Thyroid gland (tissue), 4 donors: ENCODE measurements at regions not wholly inside any gene's neighbourhood (a gene's known extent, or its start where the extent isn't known, plus 50 kb on each side); places are given as distances from the start of the nearest gene placed in this dataset.

Experiments
- DNase-seq, 2 donors: peaks; one replicate each; pipeline ENCODE4 v3.0.0-alpha.2; 2019
- H3K27ac ChIP-seq, 3 donors: fragments of 200-600 bp; sonication (generic); 1 replicate in 2 of 3; 2 replicates in 1 of 3; pipeline ENCODE4 v1.5.1; 2016 to 2019; ENCODE audit warnings: mild to moderate bottlenecking in 1 of 3, moderate library complexity in 1 of 3
- H3K27me3 ChIP-seq: fragments of 200-600 bp; sonication (generic); one replicate; pipeline ENCODE4 v1.5.1; 2019
- H3K36me3 ChIP-seq, 2 donors: fragments of 200-600 bp; sonication (generic); one replicate each; pipeline ENCODE4 v1.5.1; 2016 to 2019
- H3K4me1 ChIP-seq, 2 donors: fragments of 200-600 bp; sonication (generic); one replicate each; pipeline ENCODE4 v1.5.1; 2017 to 2019
- H3K4me3 ChIP-seq, 3 donors: fragments of 200-600 bp; sonication (generic); replicated peaks in 1 of 3; 1 replicate in 2 of 3; 2 replicates in 1 of 3; pipeline ENCODE4 v1.5.1; 2016; ENCODE audit warnings: mild to moderate bottlenecking in 1 of 3
- H3K9me3 ChIP-seq: fragments of 200-600 bp; sonication (generic); one replicate; pipeline ENCODE4 v1.5.1; 2017
- CTCF ChIP-seq, 6 experiments: fragments of 200-600 bp in 3 of 6; fragments of 450-650 bp in 3 of 6; sonication (generic) in 3 of 6; IDR thresholded peaks; one replicate each; pipeline ENCODE4 v1.5.1; 2016 to 2019; ENCODE audit warnings: antibody characterized with exemption in 6 of 6, mild to moderate bottlenecking in 2 of 6, inconsistent platforms in 1 of 6, moderate library complexity in 1 of 6
- POLR2A ChIP-seq, 2 donors: fragments of 450-650 bp; IDR thresholded peaks; one replicate each; pipeline ENCODE4 v1.6.1; 2017; ENCODE audit warnings: antibody characterized with exemption in 2 of 2, mild to moderate bottlenecking in 2 of 2, moderate library complexity in 1 of 2
- WGBS, 2 donors: methylation state at CpG; one replicate each; pipeline ENCODE4 v1.1.5; 2017; 5-methylcytosine and 5-hydroxymethylcytosine counted together
- intact Hi-C: fragments of 100-400 bp; cut with DNase I; formaldehyde crosslinking; loops from one replicate; pipeline ENCODE4 v1.15.1; 2023

GRCh38 chr10:43928425-43928968, 279.8 kb upstream of the ZNF32 start:
- no peaks in the 10 kb centered on the region for H3K4me1 ChIP-seq
- intact Hi-C loops, result no loop called here
- DNase-seq, result no peak
- WGBS, 2 donors, result 86 to 87% methylated on average over 7 of the region's 7 CpGs
- H3K27me3 ChIP-seq, result no peaks in the 10 kb centered on the region
- H3K9me3 ChIP-seq, result no peaks in the 10 kb centered on the region
- TF ChIP-seq CTCF (IDR thresholded peaks at IDR 0.05) (no peak), POLR2A (IDR thresholded peaks at IDR 0.05) (no peak)
- no peak overlapping the region for H3K4me3 ChIP-seq
- no peaks in the 10 kb centered on the region for H3K36me3 ChIP-seq
- H3K27ac ChIP-seq, result no peak overlapping the region

- intact Hi-C loops, result no loop called here
- Histone ChIP-seq H3K27me3 (no peaks in the 10 kb centered on the region), H3K4me3 (no peak overlapping the region), H3K27ac (no peak overlapping the region), H3K36me3 (no peaks in the 10 kb centered on the region), H3K4me1 (no peaks in the 10 kb centered on the region), H3K9me3 (no peaks in the 10 kb centered on the region)
- no peak for TF ChIP-seq CTCF (IDR thresholded peaks at IDR 0.05)
- no peak for TF ChIP-seq POLR2A (IDR thresholded peaks at IDR 0.05)
- 74 to 80% methylated on average over 7 of the region's 7 CpGs for WGBS, 2 donors
- no peak for DNase-seq
Measured at GRCh38 chr10:43926875-43927406, 278.3 kb upstream of the ZNF32 start.

- 93 to 95% methylated on average over 5 of the region's 5 CpGs for WGBS, 2 donors
- Histone ChIP-seq H3K9me3 (no peaks in the 10 kb centered on the region), H3K27ac (no peak overlapping the region), H3K36me3 (no peaks in the 10 kb centered on the region), H3K27me3 (no peaks in the 10 kb centered on the region), H3K4me1 (no peaks in the 10 kb centered on the region), H3K4me3 (no peak overlapping the region)
- intact Hi-C loops, result no loop called here
- TF ChIP-seq POLR2A (IDR thresholded peaks at IDR 0.05) (no peak), CTCF (IDR thresholded peaks at IDR 0.05) (no peak)
- DNase-seq, result no peak
Measured at GRCh38 chr10:43926371-43926770, 277.7 kb upstream of the ZNF32 start.

- Histone ChIP-seq H3K4me3 (no peak overlapping the region), H3K36me3 (no peaks in the 10 kb centered on the region), H3K4me1 (no peaks in the 10 kb centered on the region), H3K9me3 (no peaks in the 10 kb centered on the region), H3K27ac (no peak overlapping the region), H3K27me3 (no peaks in the 10 kb centered on the region)
- intact Hi-C loops, result no loop called here
- 93% methylated on average over 7 of the region's 7 CpGs for WGBS, 2 donors
- no peak for DNase-seq
- no peak for TF ChIP-seq POLR2A (IDR thresholded peaks at IDR 0.05)
- TF ChIP-seq CTCF (IDR thresholded peaks at IDR 0.05), result no peak
Measured at GRCh38 chr10:43925793-43926192, 277.1 kb upstream of the ZNF32 start.

GRCh38 chr10:43923328-43923727, 274.6 kb upstream of the ZNF32 start:
- no peaks in the 10 kb centered on the region for H3K9me3 ChIP-seq
- TF ChIP-seq CTCF (IDR thresholded peaks at IDR 0.05), result no peak
- TF ChIP-seq POLR2A (IDR thresholded peaks at IDR 0.05), result no peak
- no peak for DNase-seq
- H3K4me1 ChIP-seq, result no peaks in the 10 kb centered on the region
- H3K27me3 ChIP-seq, result no peaks in the 10 kb centered on the region
- 45 to 62% methylated on average over 2 of the region's 2 CpGs for WGBS, 2 donors
- intact Hi-C loops, result no loop called here
- no peak overlapping the region for H3K4me3 ChIP-seq
- H3K27ac ChIP-seq, result no peak overlapping the region
- no peaks in the 10 kb centered on the region for H3K36me3 ChIP-seq
